HUES48 (cell line): ENCODE measurements at regions not wholly inside any gene's neighbourhood (a gene's known extent, or its start where the extent isn't known, plus 50 kb on each side); places are given as distances from the start of the nearest gene placed in this dataset.
"Not testable (repeated sequence)": the region's sequence is repeated elsewhere in the genome, so short reads cannot be mapped to it uniquely, and the experiment has no call there.

Experiments
- H3K27ac ChIP-seq: one replicate; pipeline ENCODE4 v1.7.0; 2013; ENCODE audit warnings: low read depth, low read length, inconsistent platforms
- H3K27me3 ChIP-seq: 2 replicates; pipeline ENCODE4 v1.6.1; 2013; ENCODE audit warnings: mild to moderate bottlenecking, low read length; ENCODE audit not compliant: control insufficient read depth, insufficient read depth
- H3K36me3 ChIP-seq: 2 replicates; pipeline ENCODE4 v1.6.1; 2013; ENCODE audit warnings: low read length; ENCODE audit not compliant: control insufficient read depth, insufficient read depth
- H3K4me1 ChIP-seq: 2 replicates; pipeline ENCODE4 v1.6.1; 2013; ENCODE audit warnings: mild to moderate bottlenecking, low read length; ENCODE audit not compliant: control insufficient read depth, insufficient read depth
- H3K4me3 ChIP-seq: 2 replicates; pipeline ENCODE4 v1.5.1; 2013; ENCODE audit warnings: mild to moderate bottlenecking, low read depth, low read length
- H3K9ac ChIP-seq: 2 replicates; pipeline ENCODE4 v1.6.1; 2013; ENCODE audit warnings: mild to moderate bottlenecking, low read depth, low read length, moderate library complexity
- H3K9me3 ChIP-seq: 2 replicates; pipeline ENCODE4 v1.6.1; 2013; ENCODE audit warnings: low read length; ENCODE audit not compliant: control insufficient read depth, insufficient read depth

DNA sequence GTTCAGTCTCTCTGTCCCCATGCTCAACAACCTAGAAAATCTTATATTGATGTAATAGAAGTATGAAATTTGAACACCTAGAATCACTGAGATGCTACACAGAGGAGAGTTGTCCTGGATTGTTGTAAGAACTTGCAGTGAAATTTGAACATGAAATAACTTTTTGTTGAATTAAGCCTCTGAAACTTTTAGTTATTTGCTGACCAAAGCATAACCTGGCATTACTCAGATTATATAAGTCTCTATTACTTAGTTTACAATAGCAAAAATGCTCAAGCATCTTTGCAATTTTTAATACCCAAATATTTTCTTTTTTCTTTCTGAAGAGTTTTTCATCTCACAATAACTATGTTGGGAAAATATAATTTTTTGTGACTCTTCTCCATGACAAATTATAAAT is 630.7 kb upstream of the ACO1 start:
- Histone ChIP-seq H3K4me3 (no peak overlapping the region), H3K36me3 (no peaks in the 10 kb centered on the region), H3K9me3 (no peaks in the 10 kb centered on the region), H3K27ac (no peak overlapping the region), H3K9ac (no peak overlapping the region), H3K4me1 (no peaks in the 10 kb centered on the region), H3K27me3 (no peaks in the 10 kb centered on the region)

DNA sequence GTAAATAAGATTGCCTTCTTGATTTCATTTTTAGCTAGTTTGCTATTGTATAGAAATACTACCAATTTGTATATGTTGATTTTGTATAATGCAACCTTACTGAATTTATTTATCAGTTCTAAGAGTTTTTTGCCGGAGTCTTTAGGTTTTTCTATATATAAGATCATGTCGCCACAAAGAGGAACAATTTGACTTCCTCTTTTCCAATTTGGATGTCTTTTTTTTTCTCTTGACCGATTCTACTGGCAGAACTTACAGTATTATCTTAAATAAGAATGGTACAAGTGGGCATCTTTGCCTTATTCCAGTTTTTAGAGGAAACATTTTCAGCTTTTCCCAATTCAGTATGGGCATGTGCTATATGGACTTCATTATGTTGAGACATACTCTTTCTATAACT is 624.7 kb upstream of the ACO1 start:
- H3K36me3 ChIP-seq, result no peaks in the 10 kb centered on the region
- no peak overlapping the region for H3K4me3 ChIP-seq
- H3K27me3 ChIP-seq, result no peaks in the 10 kb centered on the region
- H3K9me3 ChIP-seq, result no peaks in the 10 kb centered on the region
- no peaks in the 10 kb centered on the region for H3K4me1 ChIP-seq
- H3K27ac ChIP-seq, result no peak overlapping the region
- no peak overlapping the region for H3K9ac ChIP-seq

GRCh38 chr9:31774021-31774420 is 610.4 kb upstream of the ACO1 start:
- H3K27me3 ChIP-seq, result not testable (repeated sequence)

DNA sequence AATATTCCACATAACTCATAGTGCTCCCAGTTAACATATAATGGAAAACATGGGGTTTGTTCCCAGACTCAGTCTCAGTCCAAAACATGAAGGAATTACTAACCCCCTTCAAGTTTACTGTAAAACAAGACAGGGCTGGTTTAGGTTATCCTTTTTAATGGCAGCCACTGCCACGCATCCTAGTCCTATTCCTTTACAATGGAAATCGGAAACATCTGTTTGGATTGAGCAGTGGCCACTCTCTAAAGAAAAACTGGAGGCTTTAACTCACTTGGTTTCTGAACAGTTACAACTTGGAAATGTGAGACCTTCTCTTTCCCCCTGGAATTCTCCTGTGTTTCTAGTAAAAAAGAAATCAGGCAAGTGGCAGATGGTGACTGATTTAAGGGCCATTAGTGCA is 609.9 kb upstream of the ACO1 start:
- Histone ChIP-seq H3K9ac (no peak overlapping the region), H3K27ac (no peak overlapping the region), H3K4me3 (no peak overlapping the region), H3K27me3 (no peaks in the 10 kb centered on the region), H3K9me3 (peaks cover 29% of the 10 kb centered on the region), H3K4me1 (no peaks in the 10 kb centered on the region), H3K36me3 (no peaks in the 10 kb centered on the region)

More at GRCh38 chr9:31774021-31774420, 610.4 kb upstream of the ACO1 start:
- not testable (repeated sequence) for H3K4me1 ChIP-seq, H3K36me3 ChIP-seq, H3K9ac ChIP-seq, H3K27ac ChIP-seq, H3K4me3 ChIP-seq
- peaks cover 29% of the 10 kb centered on the region for H3K9me3 ChIP-seq

GRCh38 chr9:31776471-31776870 is 608.0 kb upstream of the ACO1 start:
- no peaks in the 10 kb centered on the region for H3K4me1 ChIP-seq
- H3K36me3 ChIP-seq, result no peaks in the 10 kb centered on the region
- H3K9me3 ChIP-seq, result peaks cover 34% of the 10 kb centered on the region
- no peaks in the 10 kb centered on the region for H3K27me3 ChIP-seq
- H3K4me3 ChIP-seq, result no peak overlapping the region
- H3K27ac ChIP-seq, result no peak overlapping the region
- H3K9ac ChIP-seq, result no peak overlapping the region

DNA sequence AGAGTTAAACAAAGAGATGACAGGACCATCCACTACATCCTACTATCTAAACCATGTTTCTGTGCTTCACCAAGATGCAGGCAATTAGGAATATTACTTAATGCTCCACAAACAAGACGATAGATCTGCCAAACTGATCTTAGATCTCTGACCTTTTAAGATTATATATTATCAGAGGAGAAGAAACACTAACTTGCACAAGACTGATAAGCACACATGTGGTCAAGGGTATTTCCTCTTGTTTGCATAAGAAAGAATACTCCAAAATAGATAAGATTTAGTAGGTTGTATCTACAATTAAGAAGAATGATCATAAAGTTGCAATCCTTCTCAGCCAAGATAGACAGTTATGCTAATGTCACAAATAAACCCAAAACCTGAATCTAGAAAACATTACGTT is 601.0 kb upstream of the ACO1 start:
- Histone ChIP-seq H3K4me3 (no peak overlapping the region), H3K4me1 (no peaks in the 10 kb centered on the region), H3K9ac (no peak overlapping the region), H3K27ac (no peak overlapping the region), H3K9me3 (peaks cover 22% of the 10 kb centered on the region), H3K27me3 (no peaks in the 10 kb centered on the region), H3K36me3 (no peaks in the 10 kb centered on the region)

- no peaks in the 10 kb centered on the region for H3K36me3 ChIP-seq
- H3K9ac ChIP-seq, result no peak overlapping the region
- peaks cover 8% of the 10 kb centered on the region for H3K9me3 ChIP-seq
- no peak overlapping the region for H3K4me3 ChIP-seq
- no peaks in the 10 kb centered on the region for H3K27me3 ChIP-seq
- no peak overlapping the region for H3K27ac ChIP-seq
- H3K4me1 ChIP-seq, result no peaks in the 10 kb centered on the region
Observed at GRCh38 chr9:31790720-31791119, 593.7 kb upstream of the ACO1 start.

DNA sequence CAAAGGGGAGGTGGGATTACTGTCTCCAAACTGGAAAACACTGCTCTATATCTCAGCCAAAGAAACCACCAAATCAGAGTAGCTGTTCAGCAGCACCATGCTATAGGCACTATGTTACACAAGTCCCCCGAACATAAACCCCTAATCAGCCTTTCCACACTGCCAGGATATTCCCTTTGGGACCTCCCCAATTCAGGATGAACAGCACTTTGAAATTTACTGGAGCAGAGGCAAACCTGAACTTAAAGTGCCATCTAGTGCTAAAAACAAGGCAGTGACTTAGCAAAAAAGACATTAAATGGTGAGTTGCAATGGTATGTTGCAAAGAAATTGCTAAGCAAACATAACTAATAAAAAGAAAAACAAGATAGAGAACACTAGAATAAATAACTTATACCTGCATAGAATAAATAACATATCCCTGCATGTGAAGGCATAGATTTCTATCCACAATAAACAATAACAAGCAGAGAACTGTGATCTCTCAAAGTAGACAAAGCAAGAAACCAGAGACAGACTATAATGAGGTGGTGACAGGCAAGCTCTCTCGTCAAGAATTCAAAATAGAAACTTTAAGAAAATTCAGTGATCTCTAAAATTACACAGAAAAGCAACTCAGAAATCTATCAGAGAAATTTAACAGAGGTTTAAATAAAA is 584.4 kb upstream of the ACO1 start:
- Histone ChIP-seq H3K4me1 (peaks cover 17% of the 10 kb centered on the region), H3K4me3 (no peak overlapping the region), H3K9me3 (no peaks in the 10 kb centered on the region), H3K9ac (no peak overlapping the region), H3K27ac (no peak overlapping the region), H3K27me3 (no peaks in the 10 kb centered on the region), H3K36me3 (no peaks in the 10 kb centered on the region)

- 0 out of 2 replicates have a peak, but pooled peaks cover 4% of the 10 kb centered on the region for H3K4me1 ChIP-seq
- H3K27ac ChIP-seq, result no peak overlapping the region
- no peak overlapping the region for H3K4me3 ChIP-seq
- H3K36me3 ChIP-seq, result no peaks in the 10 kb centered on the region
- H3K27me3 ChIP-seq, result no peaks in the 10 kb centered on the region
- H3K9me3 ChIP-seq, result no peaks in the 10 kb centered on the region
- no peak overlapping the region for H3K9ac ChIP-seq
Observed at GRCh38 chr9:31807574-31808256, 576.7 kb upstream of the ACO1 start.

GRCh38 chr9:31808766-31809165 is 575.7 kb upstream of the ACO1 start:
- H3K4me1 ChIP-seq, result no peaks in the 10 kb centered on the region
- H3K9ac ChIP-seq, result no peak overlapping the region
- no peaks in the 10 kb centered on the region for H3K27me3 ChIP-seq
- no peak overlapping the region for H3K4me3 ChIP-seq
- H3K27ac ChIP-seq, result no peak overlapping the region
- H3K36me3 ChIP-seq, result no peaks in the 10 kb centered on the region
- no peaks in the 10 kb centered on the region for H3K9me3 ChIP-seq

DNA sequence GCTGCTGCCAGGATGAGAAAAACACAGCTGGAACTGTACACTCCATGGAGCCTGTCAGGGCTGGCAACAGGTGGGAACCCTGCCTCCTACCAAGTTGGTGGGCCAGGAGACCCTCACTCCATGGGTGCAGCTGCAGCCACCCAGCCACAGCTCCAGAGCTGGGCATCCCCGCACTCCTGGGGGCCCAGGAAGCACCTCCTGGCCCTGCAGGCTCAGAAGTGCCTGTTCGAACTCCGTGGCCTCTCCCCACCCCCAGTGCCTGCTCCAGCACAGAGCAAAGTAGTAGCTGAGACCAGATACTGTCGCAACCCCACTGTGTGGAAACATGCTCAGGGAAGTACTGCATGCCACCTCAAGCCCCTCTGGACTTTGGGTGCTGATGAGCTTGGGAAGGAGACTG is 564.0 kb upstream of the ACO1 start:
- Histone ChIP-seq H3K27ac (no peak overlapping the region), H3K4me3 (no peak overlapping the region), H3K9me3 (peaks cover 11% of the 10 kb centered on the region), H3K27me3 (no peaks in the 10 kb centered on the region), H3K9ac (no peak overlapping the region), H3K4me1 (peaks cover 1% of the 10 kb centered on the region; the same call in 1 of the 2 replicates), H3K36me3 (no peaks in the 10 kb centered on the region)
